ENCODE measurements at regions not wholly inside any gene's neighbourhood (a gene's known extent, or its start where the extent isn't known, plus 50 kb on each side); places are given as distances from the start of the nearest gene placed in this dataset.
A peak's percentile ranks its signal among the peaks of the same experiment; 100 is the strongest.

- DNase-seq, result no peak
Observed at GRCh38 chr11:113553235-113553634, 78.0 kb upstream of the DRD2 start.

GRCh38 chr11:113552271-113552670 lies 77.1 kb upstream of the DRD2 start:
- DNase-seq, result no peak

GRCh38 chr11:113551645-113552044 lies 76.4 kb upstream of the DRD2 start:
- no peak for DNase-seq

GRCh38 chr11:113549611-113550578 lies 74.7 kb upstream of the DRD2 start:
- DNase-seq, result peak; percentile 46

GRCh38 chr11:113549061-113549460 lies 73.9 kb upstream of the DRD2 start:
- no peak for DNase-seq

GRCh38 chr11:113547739-113548138 lies 72.5 kb upstream of the DRD2 start:
- no peak for DNase-seq

GRCh38 chr11:113546757-113547507 lies 71.7 kb upstream of the DRD2 start:
- no peak for DNase-seq

GRCh38 chr11:113542420-113542819 lies 67.2 kb upstream of the DRD2 start:
- DNase-seq, result no peak

- DNase-seq, result peak; percentile 89
Observed at GRCh38 chr11:113540416-113541330, 65.5 kb upstream of the DRD2 start.

- peak; percentile 94 for DNase-seq
Observed at GRCh38 chr11:113538451-113539412, 63.5 kb upstream of the DRD2 start.

- DNase-seq, result no peak
Observed at GRCh38 chr11:113534625-113535024, 59.4 kb upstream of the DRD2 start.

- DNase-seq, result no peak
Observed at GRCh38 chr11:113533425-113533698, 58.2 kb upstream of the DRD2 start.

- DNase-seq, result peak; percentile 76
Observed at GRCh38 chr11:113532697-113533424, 57.7 kb upstream of the DRD2 start.

GRCh38 chr11:113531575-113532451 lies 56.6 kb upstream of the DRD2 start:
- DNase-seq, result no peak

- no peak for DNase-seq
Observed at GRCh38 chr11:113531083-113531482, 55.9 kb upstream of the DRD2 start.

GRCh38 chr11:113529606-113530005 lies 54.4 kb upstream of the DRD2 start:
- DNase-seq, result no peak

- DNase-seq, result no peak
Observed at GRCh38 chr11:113528982-113529381, 53.8 kb upstream of the DRD2 start.

- no peak for DNase-seq
Observed at GRCh38 chr11:113526521-113526920, 51.3 kb upstream of the DRD2 start.
